Astrocyte (in vitro differentiated cells and primary cell): ENCODE measurements at regions not wholly inside any gene's neighbourhood (a gene's known extent, or its start where the extent isn't known, plus 50 kb on each side); places are given as distances from the start of the nearest gene placed in this dataset.

Experiments used
- DNase-seq: peaks from one replicate; pipeline ENCODE4 v3.0.0-alpha.2; 2010; ENCODE audit warnings: low read depth
- FAIRE-seq: peaks from 2 replicates; lab custom pipeline; 2011; peaks lifted over from hg19 to GRCh38; lab: Jason Lieb, UNC
- H2AFZ ChIP-seq: 2 replicates; pipeline ENCODE4 v1.6.0; 2012; ENCODE audit warnings: low read depth, low read length, inconsistent platforms
- H3K27ac ChIP-seq: 2 replicates; pipeline ENCODE4 v1.5.1; 2011; ENCODE audit warnings: low read depth, low read length, inconsistent platforms
- H3K27me3 ChIP-seq: 2 replicates; pipeline ENCODE4 v1.6.0; 2011; ENCODE audit warnings: low read length, inconsistent platforms; ENCODE audit not compliant: insufficient read depth
- H3K36me3 ChIP-seq: 2 replicates; pipeline ENCODE4 v1.5.1; 2011; ENCODE audit warnings: low read length, inconsistent platforms; ENCODE audit not compliant: insufficient read depth
- H3K4me1 ChIP-seq: 2 replicates; pipeline ENCODE4 v1.5.1; 2011; ENCODE audit warnings: low read length, inconsistent platforms; ENCODE audit not compliant: insufficient read depth
- H3K4me2 ChIP-seq: 2 replicates; pipeline ENCODE4 v1.6.0; 2012; ENCODE audit warnings: low read length, inconsistent platforms
- H3K4me3 ChIP-seq: 2 replicates; pipeline ENCODE4 v1.5.1; 2011; ENCODE audit warnings: low read depth, mild to moderate bottlenecking, low read length, inconsistent platforms; ENCODE audit not compliant: insufficient read depth
- H3K79me2 ChIP-seq: 2 replicates; pipeline ENCODE4 v1.6.0; 2012; ENCODE audit warnings: mild to moderate bottlenecking, low read length, inconsistent platforms; ENCODE audit not compliant: insufficient read depth
- H3K9ac ChIP-seq: 2 replicates; pipeline ENCODE4 v1.6.0; 2012; ENCODE audit warnings: mild to moderate bottlenecking, low read length, inconsistent platforms
- H3K9me3 ChIP-seq: 2 replicates; pipeline ENCODE4 v1.5.1; 2012; ENCODE audit warnings: low read depth, mild to moderate bottlenecking, low read length, inconsistent platforms; ENCODE audit not compliant: insufficient read depth
- H4K20me1 ChIP-seq: 2 replicates; pipeline ENCODE4 v1.6.0; 2012; ENCODE audit warnings: low read length, inconsistent platforms; ENCODE audit not compliant: insufficient read depth
- H3K27ac Mint-ChIP-seq: one replicate; pipeline ENCODE4 v1.8.0; 2021; ENCODE audit warnings: mild to moderate bottlenecking, mixed read lengths; ENCODE audit not compliant: unreplicated experiment
- H3K27me3 Mint-ChIP-seq: one replicate; pipeline ENCODE4 v1.8.0; 2021; ENCODE audit warnings: low read depth, mixed read lengths; ENCODE audit not compliant: unreplicated experiment
- H3K36me3 Mint-ChIP-seq: one replicate; pipeline ENCODE4 v1.8.0; 2021; ENCODE audit warnings: low read depth, mixed read lengths; ENCODE audit not compliant: unreplicated experiment
- H3K4me1 Mint-ChIP-seq: one replicate; pipeline ENCODE4 v1.8.0; 2021; ENCODE audit warnings: low read depth, mixed read lengths; ENCODE audit not compliant: unreplicated experiment
- H3K4me3 Mint-ChIP-seq: one replicate; pipeline ENCODE4 v1.8.0; 2021; ENCODE audit warnings: mild to moderate bottlenecking, moderate library complexity, mixed read lengths; ENCODE audit not compliant: unreplicated experiment
- H3K9me3 Mint-ChIP-seq: one replicate; pipeline ENCODE4 v1.8.0; 2021; ENCODE audit warnings: mild to moderate bottlenecking, mixed read lengths; ENCODE audit not compliant: unreplicated experiment
- CTCF ChIP-seq: IDR thresholded peaks from 2 replicates; pipeline ENCODE4 v1.5.1; 2011; ENCODE audit warnings: low read depth, mild to moderate bottlenecking, inconsistent platforms, low read length, moderate library complexity; ENCODE audit not compliant: insufficient read depth
- EZH2 ChIP-seq: IDR thresholded peaks from 2 replicates; pipeline ENCODE4 v1.6.1; 2012; ENCODE audit warnings: mild to moderate bottlenecking, low read length, inconsistent platforms; ENCODE audit not compliant: insufficient read depth

- H3K4me2 ChIP-seq = no peak overlapping the region
- H3K9ac ChIP-seq = no peak overlapping the region
- no peaks in the 10 kb centered on the region for H3K9me3 ChIP-seq
- peaks cover 3% of the 10 kb centered on the region for H3K4me1 ChIP-seq
- no peak overlapping the region for H3K27ac Mint-ChIP-seq
- H3K36me3 Mint-ChIP-seq = peaks cover 4% of the 10 kb centered on the region
- no peaks in the 10 kb centered on the region for H3K27me3 ChIP-seq
- H3K36me3 ChIP-seq = no peaks in the 10 kb centered on the region
- DNase-seq = no peak
- H3K4me3 Mint-ChIP-seq = no peak overlapping the region
- H3K4me3 ChIP-seq = no peak overlapping the region
- H2AFZ ChIP-seq = no peak overlapping the region
- no peak for FAIRE-seq
- H3K9me3 Mint-ChIP-seq = peaks cover 2% of the 10 kb centered on the region
- TF ChIP-seq EZH2 = no peak
- no peak for TF ChIP-seq CTCF
- peaks cover 2% of the 10 kb centered on the region for H3K4me1 Mint-ChIP-seq
- no peak overlapping the region for H3K27ac ChIP-seq
- no peaks in the 10 kb centered on the region for H3K79me2 ChIP-seq
- peaks cover 10% of the 10 kb centered on the region for H3K27me3 Mint-ChIP-seq
- no peaks in the 10 kb centered on the region for H4K20me1 ChIP-seq
Observed at GRCh38 chr4:4601803-4602369, 60.0 kb upstream of the STX18 start.

GRCh38 chr4:4599481-4600275 is 57.8 kb upstream of the STX18 start:
- H3K36me3 Mint-ChIP-seq = peaks cover 6% of the 10 kb centered on the region
- Histone ChIP-seq H3K27me3 (no peaks in the 10 kb centered on the region), H3K9ac (no peak overlapping the region), H4K20me1 (no peaks in the 10 kb centered on the region), H3K36me3 (no peaks in the 10 kb centered on the region), H3K79me2 (no peaks in the 10 kb centered on the region), H2AFZ (no peak overlapping the region), H3K9me3 (peaks cover 2% of the 10 kb centered on the region), H3K4me2 (no peak overlapping the region), H3K4me1 (no peaks in the 10 kb centered on the region), H3K4me3 (no peak overlapping the region), H3K27ac (no peak overlapping the region)
- FAIRE-seq = no peak
- no peak overlapping the region for H3K4me3 Mint-ChIP-seq
- H3K9me3 Mint-ChIP-seq = peaks cover 13% of the 10 kb centered on the region
- TF ChIP-seq EZH2 (no peak), CTCF (no peak)
- no peak overlapping the region for H3K27ac Mint-ChIP-seq
- DNase-seq = no peak
- H3K4me1 Mint-ChIP-seq = peaks cover 2% of the 10 kb centered on the region
- H3K27me3 Mint-ChIP-seq = peaks cover 10% of the 10 kb centered on the region

- Histone ChIP-seq H3K4me2 (no peak overlapping the region), H3K79me2 (no peaks in the 10 kb centered on the region), H3K27me3 (no peaks in the 10 kb centered on the region), H3K27ac (no peak overlapping the region), H3K36me3 (no peaks in the 10 kb centered on the region), H3K9me3 (peaks cover 2% of the 10 kb centered on the region), H3K9ac (no peak overlapping the region), H2AFZ (no peak overlapping the region), H3K4me3 (no peak overlapping the region), H3K4me1 (no peaks in the 10 kb centered on the region), H4K20me1 (no peaks in the 10 kb centered on the region)
- Mint-ChIP-seq H3K4me3 (no peak overlapping the region), H3K36me3 (peaks cover 6% of the 10 kb centered on the region), H3K27me3 (peaks cover 10% of the 10 kb centered on the region), H3K9me3 (peaks cover 13% of the 10 kb centered on the region), H3K4me1 (peaks cover 2% of the 10 kb centered on the region), H3K27ac (no peak overlapping the region)
- TF ChIP-seq CTCF (no peak), EZH2 (no peak)
- no peak for DNase-seq
- FAIRE-seq = no peak
Observed at GRCh38 chr4:4598851-4599411, 57.1 kb upstream of the STX18 start.
